ENCODE measurements at regions not wholly inside any gene's neighbourhood (a gene's known extent, or its start where the extent isn't known, plus 50 kb on each side); places are given as distances from the start of the nearest gene placed in this dataset.

DNA sequence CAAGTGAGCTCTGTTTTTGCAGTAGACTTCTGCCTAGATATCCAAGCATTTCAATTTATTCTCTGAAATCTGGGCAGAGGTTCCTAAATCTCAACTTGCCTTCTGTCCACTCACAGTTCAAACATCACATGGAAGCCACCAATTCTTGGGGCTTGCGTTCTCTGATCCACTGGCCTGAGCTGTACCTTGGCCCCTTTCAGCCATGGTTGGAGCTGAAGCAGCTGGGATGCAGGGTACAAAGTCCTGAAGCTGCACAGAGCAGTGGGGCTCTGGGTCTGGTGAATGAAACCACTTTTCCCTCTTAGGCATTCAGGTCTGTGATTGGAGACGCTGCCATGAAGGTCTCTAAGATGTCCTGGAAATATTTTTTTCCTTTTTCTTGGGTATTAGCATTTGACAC lies 137.6 kb upstream of the KDM5D start:
- no peaks in the 10 kb centered on the region for H3K36me3 ChIP-seq (ENCODE audit: control insufficient read depth in 2 of 3, insufficient read depth in 3 of 3, low read length in 3 of 3)
- ChIA-PET CTCF (no interaction called here), POLR2A (no interaction called here)
- Mint-ChIP-seq H3K36me3 (no peaks in the 10 kb centered on the region), H3K27me3 (no peaks in the 10 kb centered on the region), H3K4me3 (no peak overlapping the region), H3K4me1 (no peaks in the 10 kb centered on the region), H3K27ac (no peak overlapping the region), H3K9me3 (no peaks in the 10 kb centered on the region)
- no peak for DNase-seq
- H3K27me3 ChIP-seq (ENCODE audit: control insufficient read depth in 2 of 2, insufficient read depth in 2 of 2, low read length in 2 of 2), result no peaks in the 10 kb centered on the region
- no peak overlapping the region for H3K4me3 ChIP-seq (ENCODE audit: low read length)
- H3K27ac ChIP-seq (ENCODE audit: low read depth, low read length), result no peak overlapping the region
- H3K9me3 ChIP-seq (ENCODE audit: control insufficient read depth in 2 of 3, low read length in 3 of 3), result no peaks in the 10 kb centered on the region
- ATAC-seq, result no peak
- no peaks in the 10 kb centered on the region for H3K4me1 ChIP-seq (ENCODE audit: control insufficient read depth in 2 of 2, insufficient read depth in 2 of 2, low read length in 2 of 2)
- intact Hi-C loops (cut with micrococcal nuclease), result no loop called here

DNA sequence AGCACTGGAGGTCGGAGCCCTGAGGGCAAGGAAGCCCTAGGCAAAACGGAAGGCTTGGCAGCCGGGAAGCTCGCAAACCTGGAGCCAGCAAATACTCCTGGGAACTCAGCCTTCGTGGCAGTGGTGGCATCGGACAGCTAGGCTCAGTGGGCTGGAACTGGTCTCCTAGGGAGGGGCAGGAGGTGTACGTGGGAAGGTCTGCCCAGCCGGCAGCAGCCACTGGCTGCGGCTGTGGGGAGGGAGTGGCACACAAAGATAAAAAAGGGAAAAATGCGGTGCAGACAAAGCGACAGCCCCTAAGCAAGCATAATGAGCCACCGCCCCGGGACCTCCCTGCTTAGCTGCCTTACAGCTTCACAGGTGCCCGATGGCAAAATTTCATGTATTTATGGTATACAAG lies 125.2 kb upstream of the KDM5D start:
- DNase-seq, result no peak
- no peaks in the 10 kb centered on the region for H3K27me3 ChIP-seq (ENCODE audit: control insufficient read depth in 2 of 2, insufficient read depth in 2 of 2, low read length in 2 of 2)

GRCh38 chrY:19869281-19869680 lies 124.8 kb upstream of the KDM5D start:
- DNase-seq (no peak), ATAC-seq (no peak)
- H3K4me3 Mint-ChIP-seq, result peak overlapping the region in 2 of 10 donors; percentile 49 to 66
- H3K27me3 ChIP-seq (ENCODE audit: control insufficient read depth in 2 of 2, insufficient read depth in 2 of 2, low read length in 2 of 2), result no peaks in the 10 kb centered on the region
- H3K36me3 ChIP-seq (ENCODE audit: control insufficient read depth in 2 of 3, insufficient read depth in 3 of 3, low read length in 3 of 3), result no peaks in the 10 kb centered on the region
- ChIA-PET POLR2A (no interaction called here), CTCF (interaction anchor here (0.6 kb wide), 1 partner anchor 366 kb away, joined by 3 read pairs; no protein-coding TSS in a partner anchor)
- intact Hi-C loops (cut with micrococcal nuclease), result no loop called here
- no peaks in the 10 kb centered on the region for H3K9me3 ChIP-seq (ENCODE audit: control insufficient read depth in 2 of 3, low read length in 3 of 3)
- H3K9me3 Mint-ChIP-seq, result no peaks in the 10 kb centered on the region
- no peak overlapping the region for H3K27ac ChIP-seq (ENCODE audit: low read depth, low read length)
- no peaks in the 10 kb centered on the region for H3K36me3 Mint-ChIP-seq
- no peaks in the 10 kb centered on the region for H3K4me1 Mint-ChIP-seq
- H3K27me3 Mint-ChIP-seq, result peaks cover 0 to 6% (median 0%) of the 10 kb centered on the region in 5 donors
- H3K4me3 ChIP-seq (ENCODE audit: low read length), result no peak overlapping the region
- H3K27ac Mint-ChIP-seq, result peak overlapping the region in 1 of 9 donors; percentile 28
- H3K4me1 ChIP-seq (ENCODE audit: control insufficient read depth in 2 of 2, insufficient read depth in 2 of 2, low read length in 2 of 2), result no peaks in the 10 kb centered on the region

More for the DNA sequence above, 125.2 kb upstream of the KDM5D start:
- no peaks in the 10 kb centered on the region for H3K36me3 Mint-ChIP-seq
- no peak for ATAC-seq
- H3K4me1 Mint-ChIP-seq, result no peaks in the 10 kb centered on the region
- ChIA-PET CTCF (no interaction called here), POLR2A (no interaction called here)
- no peaks in the 10 kb centered on the region for H3K4me1 ChIP-seq (ENCODE audit: control insufficient read depth in 2 of 2, insufficient read depth in 2 of 2, low read length in 2 of 2)
- peak overlapping the region in 1 of 9 donors; percentile 28 for H3K27ac Mint-ChIP-seq
- intact Hi-C loops (cut with micrococcal nuclease), result no loop called here
- no peaks in the 10 kb centered on the region for H3K36me3 ChIP-seq (ENCODE audit: control insufficient read depth in 2 of 3, insufficient read depth in 3 of 3, low read length in 3 of 3)
- peaks cover 0 to 6% (median 0%) of the 10 kb centered on the region in 5 donors for H3K27me3 Mint-ChIP-seq
- H3K4me3 Mint-ChIP-seq, result peak overlapping the region in 2 of 10 donors; percentile 49 to 66
- H3K9me3 ChIP-seq (ENCODE audit: control insufficient read depth in 2 of 3, low read length in 3 of 3), result no peaks in the 10 kb centered on the region
- H3K27ac ChIP-seq (ENCODE audit: low read depth, low read length), result no peak overlapping the region
- H3K4me3 ChIP-seq (ENCODE audit: low read length), result no peak overlapping the region
- no peaks in the 10 kb centered on the region for H3K9me3 Mint-ChIP-seq

DNA sequence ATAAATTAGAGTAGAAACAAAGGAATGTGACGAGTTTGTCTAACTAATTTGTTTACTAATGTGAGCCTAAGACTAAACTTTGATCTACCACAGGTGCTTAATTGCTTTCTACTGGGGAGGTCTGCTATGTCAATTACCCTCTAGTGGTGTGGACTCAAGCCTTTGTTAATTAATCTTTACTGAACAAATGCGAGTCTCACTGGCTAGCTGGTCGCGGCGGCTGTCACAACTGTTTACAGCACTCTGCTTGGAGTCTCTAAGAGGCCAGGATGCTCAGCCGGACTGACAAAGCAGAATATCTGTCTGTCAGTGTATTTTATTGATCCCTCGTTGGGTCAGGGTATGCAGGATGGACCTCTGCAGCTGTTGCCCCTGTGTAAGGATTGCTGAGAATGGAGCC lies 124.1 kb upstream of the KDM5D start:
- ATAC-seq (no peak), DNase-seq (no peak)
- Histone ChIP-seq H3K9me3 (ENCODE audit: control insufficient read depth in 2 of 3, low read length in 3 of 3) (no peaks in the 10 kb centered on the region), H3K4me1 (ENCODE audit: control insufficient read depth in 2 of 2, insufficient read depth in 2 of 2, low read length in 2 of 2) (no peaks in the 10 kb centered on the region), H3K27me3 (ENCODE audit: control insufficient read depth in 2 of 2, insufficient read depth in 2 of 2, low read length in 2 of 2) (no peaks in the 10 kb centered on the region), H3K27ac (ENCODE audit: low read depth, low read length) (no peak overlapping the region), H3K36me3 (ENCODE audit: control insufficient read depth in 2 of 3, insufficient read depth in 3 of 3, low read length in 3 of 3) (no peaks in the 10 kb centered on the region), H3K4me3 (ENCODE audit: low read length) (no peak overlapping the region)
- peaks cover 0 to 6% (median 0%) of the 10 kb centered on the region in 5 donors for H3K27me3 Mint-ChIP-seq
- ChIA-PET POLR2A (no interaction called here), CTCF (interaction anchor here (0.6 kb wide), 1 partner anchor 366 kb away, joined by 3 read pairs; no protein-coding TSS in a partner anchor)
- H3K4me1 Mint-ChIP-seq, result no peaks in the 10 kb centered on the region
- no peaks in the 10 kb centered on the region for H3K36me3 Mint-ChIP-seq
- no peaks in the 10 kb centered on the region for H3K9me3 Mint-ChIP-seq
- H3K4me3 Mint-ChIP-seq, result peak overlapping the region in 2 of 10 donors; percentile 49 to 66
- intact Hi-C loops (cut with micrococcal nuclease), result no loop called here
- no peak overlapping the region for H3K27ac Mint-ChIP-seq

DNA sequence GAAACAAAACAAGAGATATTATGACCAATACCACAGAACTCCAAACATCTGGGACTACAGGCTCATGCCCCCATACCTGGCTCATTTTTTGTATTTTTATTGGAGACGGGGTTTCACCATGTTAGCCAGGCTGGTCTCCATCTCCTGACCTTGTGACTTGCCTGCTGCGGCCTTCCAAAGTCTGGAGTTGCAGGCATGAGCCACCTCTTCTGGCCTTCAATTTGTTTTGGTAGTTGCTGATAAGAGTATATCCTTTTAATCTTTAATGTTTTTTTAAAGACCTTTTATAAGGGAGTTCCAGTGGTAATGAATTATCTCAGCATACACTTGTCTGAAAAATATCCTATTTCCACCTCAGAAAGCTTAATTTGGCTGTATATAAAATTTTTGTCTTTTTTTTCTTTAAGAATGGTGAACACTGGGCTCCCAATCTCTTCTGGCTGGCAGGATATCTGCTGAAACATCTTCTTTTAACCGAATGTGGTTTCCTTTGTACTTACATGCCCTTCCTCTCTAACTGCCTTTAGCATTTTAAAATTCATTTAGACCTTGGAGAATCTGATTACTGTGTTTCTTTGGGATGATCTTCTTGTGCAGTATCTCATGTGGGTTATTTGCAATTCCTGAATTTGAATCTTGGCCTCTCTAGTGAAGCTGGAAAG lies 112.1 kb upstream of the KDM5D start:
- Histone ChIP-seq H3K36me3 (ENCODE audit: control insufficient read depth in 2 of 3, insufficient read depth in 3 of 3, low read length in 3 of 3) (no peaks in the 10 kb centered on the region), H3K4me1 (ENCODE audit: control insufficient read depth in 2 of 2, insufficient read depth in 2 of 2, low read length in 2 of 2) (no peaks in the 10 kb centered on the region), H3K27me3 (ENCODE audit: control insufficient read depth in 2 of 2, insufficient read depth in 2 of 2, low read length in 2 of 2) (no peaks in the 10 kb centered on the region), H3K4me3 (ENCODE audit: low read length) (no peak overlapping the region), H3K9me3 (ENCODE audit: control insufficient read depth in 2 of 3, low read length in 3 of 3) (no peaks in the 10 kb centered on the region), H3K27ac (ENCODE audit: low read depth, low read length) (no peak overlapping the region)
- Mint-ChIP-seq H3K4me1 (peaks cover 0 to 13% (median 9%) of the 10 kb centered on the region in 7 donors), H3K4me3 (peak overlapping the region in 3 of 10 donors; percentile 4 to 35 (median 28)), H3K27me3 (no peaks in the 10 kb centered on the region), H3K9me3 (peaks cover 0 to 10% (median 0%) of the 10 kb centered on the region in 11 donors), H3K36me3 (no peaks in the 10 kb centered on the region), H3K27ac (peak overlapping the region in 2 of 9 donors; percentile 20 to 52)
- ChIA-PET POLR2A (no interaction called here), CTCF (no interaction called here)
- DNase-seq (no peak), ATAC-seq (no peak)
- intact Hi-C loops (cut with micrococcal nuclease), result no loop called here

DNA sequence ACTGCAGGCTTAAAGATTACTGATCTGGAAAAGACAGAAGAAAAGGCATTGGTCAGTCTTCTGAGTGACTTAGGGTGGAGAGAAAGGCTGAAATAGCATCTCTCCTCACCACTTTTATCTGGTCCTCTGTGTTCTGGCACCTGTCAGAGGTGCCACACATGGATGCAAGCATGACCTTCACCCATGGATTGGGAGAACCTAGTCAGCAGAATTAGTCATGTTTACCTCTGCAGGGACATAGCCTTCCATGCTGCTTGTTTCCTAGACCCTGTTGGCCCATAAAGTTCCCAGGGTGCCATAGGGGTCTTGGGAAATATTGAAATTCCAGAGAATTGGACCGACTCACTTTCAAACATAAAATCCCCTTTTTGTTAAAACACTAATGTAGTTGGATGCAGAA lies 98.4 kb upstream of the KDM5D start:
- Histone ChIP-seq H3K27ac (ENCODE audit: low read depth, low read length) (no peak overlapping the region), H3K4me3 (ENCODE audit: low read length) (no peak overlapping the region), H3K36me3 (ENCODE audit: control insufficient read depth in 2 of 3, insufficient read depth in 3 of 3, low read length in 3 of 3) (no peaks in the 10 kb centered on the region), H3K9me3 (ENCODE audit: control insufficient read depth in 2 of 3, low read length in 3 of 3) (no peaks in the 10 kb centered on the region), H3K4me1 (ENCODE audit: control insufficient read depth in 2 of 2, insufficient read depth in 2 of 2, low read length in 2 of 2) (no peaks in the 10 kb centered on the region), H3K27me3 (ENCODE audit: control insufficient read depth in 2 of 2, insufficient read depth in 2 of 2, low read length in 2 of 2) (no peaks in the 10 kb centered on the region)
- Mint-ChIP-seq H3K27ac (no peak overlapping the region), H3K4me3 (no peak overlapping the region), H3K4me1 (no peaks in the 10 kb centered on the region), H3K27me3 (no peaks in the 10 kb centered on the region), H3K9me3 (peaks cover 0 to 17% (median 0%) of the 10 kb centered on the region in 11 donors), H3K36me3 (no peaks in the 10 kb centered on the region)
- DNase-seq (no peak), ATAC-seq (no peak)
- CTCF ChIA-PET, result no interaction called here
- POLR2A ChIA-PET, result no interaction called here
- intact Hi-C loops (cut with micrococcal nuclease), result no loop called here

GRCh38 chrY:19824136-19824535 lies 79.6 kb upstream of the KDM5D start:
- Mint-ChIP-seq H3K4me1 (peaks cover 0 to 6% (median 0%) of the 10 kb centered on the region in 7 donors), H3K27ac (no peak overlapping the region), H3K9me3 (no peaks in the 10 kb centered on the region), H3K4me3 (no peak overlapping the region), H3K27me3 (peaks cover 0 to 8% (median 5%) of the 10 kb centered on the region in 5 donors), H3K36me3 (no peaks in the 10 kb centered on the region)
- no peak overlapping the region for H3K27ac ChIP-seq (ENCODE audit: low read depth, low read length)
- intact Hi-C loops (cut with micrococcal nuclease), result no loop called here
- ATAC-seq, result no peak
- no peaks in the 10 kb centered on the region for H3K36me3 ChIP-seq (ENCODE audit: control insufficient read depth in 2 of 3, insufficient read depth in 3 of 3, low read length in 3 of 3)
- H3K9me3 ChIP-seq (ENCODE audit: control insufficient read depth in 2 of 3, low read length in 3 of 3), result no peaks in the 10 kb centered on the region
- ChIA-PET POLR2A (no interaction called here), CTCF (no interaction called here)
- no peak for DNase-seq
- H3K27me3 ChIP-seq (ENCODE audit: control insufficient read depth in 2 of 2, insufficient read depth in 2 of 2, low read length in 2 of 2), result no peaks in the 10 kb centered on the region
- H3K4me1 ChIP-seq (ENCODE audit: control insufficient read depth in 2 of 2, insufficient read depth in 2 of 2, low read length in 2 of 2), result no peaks in the 10 kb centered on the region
- no peak overlapping the region for H3K4me3 ChIP-seq (ENCODE audit: low read length)
